ENCODE measurements at regions not wholly inside any gene's neighbourhood (a gene's known extent, or its start where the extent isn't known, plus 50 kb on each side); places are given as distances from the start of the nearest gene placed in this dataset.

GRCh38 chr9:31908891-31909480 is 475.5 kb upstream of the ACO1 start:
- Histone ChIP-seq H2AK5ac (ENCODE audit: low read depth, low read length) (no peak overlapping the region), H2AFZ (replicated peaks; ENCODE audit: low read length, poor library complexity) (no peak overlapping the region), H4K91ac (ENCODE audit: insufficient read depth, low read depth, low read length) (no peak overlapping the region), H3K4me1 (ENCODE audit: control insufficient read depth, insufficient read depth, low read length) (no peaks in the 10 kb centered on the region), H3K4me2 (ENCODE audit: low read depth, low read length) (no peak overlapping the region), H3K4ac (ENCODE audit: low read depth, low read length) (no peak overlapping the region), H2AK9ac (replicated peaks; ENCODE audit: low read depth, low read length, poor library complexity) (no peak overlapping the region), H4K5ac (ENCODE audit: low read depth, low read length) (no peak overlapping the region), H2BK5ac (ENCODE audit: low read depth, low read length, poor library complexity, severe bottlenecking) (no peak overlapping the region), H4K8ac (ENCODE audit: low read depth in 2 of 2, low read length in 2 of 2) (no peak overlapping the region), H3K56ac (ENCODE audit: extremely low read depth, insufficient read depth, low read length) (no peak overlapping the region), H3K4me3 (ENCODE audit: insufficient read depth, low read depth, low read length) (no peak overlapping the region), H3K23ac (ENCODE audit: low read depth, low read length) (no peak overlapping the region), H2BK20ac (ENCODE audit: low read depth, low read length) (no peak overlapping the region), H3K36me3 (ENCODE audit: control insufficient read depth, insufficient read depth, low read length) (no peaks in the 10 kb centered on the region), H3K14ac (replicated peaks; ENCODE audit: low read depth, low read length) (no peak overlapping the region), H3K9me1 (ENCODE audit: insufficient read depth, low read length) (no peaks in the 10 kb centered on the region), H3K9me3 (ENCODE audit: control insufficient read depth, insufficient read depth, low read length) (peaks cover 6% of the 10 kb centered on the region; the same call in 1 of the 2 replicates), H3K9ac (ENCODE audit: low read depth, low read length) (no peak overlapping the region), H2BK120ac (ENCODE audit: low read depth, low read length) (no peak overlapping the region), H3K79me1 (ENCODE audit: low read depth in 1 of 2, low read length in 2 of 2) (no peaks in the 10 kb centered on the region), H3K27ac (ENCODE audit: insufficient read depth, low read length) (no peak overlapping the region), H2BK15ac (ENCODE audit: low read depth, low read length) (no peak overlapping the region), H3K27me3 (ENCODE audit: control insufficient read depth, insufficient read depth, low read length) (no peaks in the 10 kb centered on the region), H3K18ac (ENCODE audit: low read depth, low read length) (no peak overlapping the region), H4K20me1 (ENCODE audit: insufficient read depth, low read length) (no peaks in the 10 kb centered on the region)
- DNase-seq: no peak
- intact Hi-C loops (cut with micrococcal nuclease) (no loop called here), dilution Hi-C loops (cut with HindIII; ENCODE audit: low sequenced_read_pairs, unreplicated experiment) (no loop called here), in situ Hi-C loops (cut with MboI; ENCODE audit: low sequenced_read_pairs) (no loop called here)
- ChIA-PET POLR2A (ENCODE audit: unreplicated experiment) (no interaction called here), CTCF (no interaction called here)
- 63% methylated on average over 2 of the region's 11 CpGs; no CpG with 5 or more reads in 1 of the 2 experiments for WGBS, 2 experiments (ENCODE audit: extremely low coverage in 2 of 2, insufficient read length in 1 of 2)
- no peak for ATAC-seq (ENCODE audit: low read depth)
- BruUV-seq (replicated peaks): no TSS peak
- TF ChIP-seq POLR2A (IDR thresholded peaks at IDR 0.05; ENCODE audit: low read depth, low read length) (no peak), CTCF (conservative IDR thresholded peaks at IDR 0.05; ENCODE audit: low read depth, low read length) (no peak), NFE2L2 (IDR thresholded peaks at IDR 0.05; ENCODE audit: low read depth, low read length) (no peak)
